D341Med (cell line): ENCODE measurements at regions not wholly inside any gene's neighbourhood (a gene's known extent, or its start where the extent isn't known, plus 50 kb on each side); places are given as distances from the start of the nearest gene placed in this dataset.
"Not testable (repeated sequence)": the region's sequence is repeated elsewhere in the genome, so short reads cannot be mapped to it uniquely, and the experiment has no call there.

Source experiments
- DNase-seq: peaks from one replicate; pipeline ENCODE4 v3.0.0; 2012; ENCODE audit warnings: low spot score

DNA sequence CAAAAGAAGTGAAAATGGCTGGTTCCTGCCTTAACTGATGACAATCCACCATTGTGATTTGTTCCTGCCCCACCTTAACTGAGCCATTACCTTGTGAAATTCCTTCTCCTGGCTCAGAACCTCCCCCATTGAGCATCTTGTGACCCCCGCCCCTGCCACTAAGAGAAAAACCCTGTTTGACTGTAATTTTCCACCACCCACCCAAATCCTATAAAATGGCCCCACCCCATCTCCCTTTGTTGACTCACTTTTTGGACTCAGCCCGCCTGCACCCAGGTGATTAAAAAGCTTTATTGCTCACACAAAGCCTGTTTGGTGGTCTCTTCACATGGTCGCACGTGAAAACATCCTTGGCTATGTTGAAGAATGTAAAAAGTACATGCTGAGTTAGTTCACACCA lies 197.6 kb upstream of the FBN2 start:
- DNase-seq = not testable (repeated sequence)

DNA sequence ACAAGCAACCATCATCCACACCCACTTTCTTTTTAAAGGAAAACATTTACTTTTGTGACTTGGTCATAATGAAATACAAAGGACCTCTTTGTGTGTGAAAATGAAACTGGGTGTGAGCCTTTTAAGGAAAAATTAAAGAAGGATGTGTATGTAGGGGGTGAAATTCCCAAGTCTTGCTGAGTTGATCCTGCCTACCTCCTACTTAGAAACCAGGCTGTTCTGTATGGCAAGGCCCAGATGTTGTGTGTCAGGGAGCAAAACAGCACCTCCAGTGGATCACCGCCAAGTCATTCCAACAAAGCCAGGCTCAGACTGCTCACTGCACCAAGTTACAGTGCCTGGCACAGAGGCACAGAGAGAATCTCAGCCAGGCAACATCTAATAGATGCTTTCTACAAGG lies 198.5 kb upstream of the FBN2 start:
- DNase-seq = no peak

DNA sequence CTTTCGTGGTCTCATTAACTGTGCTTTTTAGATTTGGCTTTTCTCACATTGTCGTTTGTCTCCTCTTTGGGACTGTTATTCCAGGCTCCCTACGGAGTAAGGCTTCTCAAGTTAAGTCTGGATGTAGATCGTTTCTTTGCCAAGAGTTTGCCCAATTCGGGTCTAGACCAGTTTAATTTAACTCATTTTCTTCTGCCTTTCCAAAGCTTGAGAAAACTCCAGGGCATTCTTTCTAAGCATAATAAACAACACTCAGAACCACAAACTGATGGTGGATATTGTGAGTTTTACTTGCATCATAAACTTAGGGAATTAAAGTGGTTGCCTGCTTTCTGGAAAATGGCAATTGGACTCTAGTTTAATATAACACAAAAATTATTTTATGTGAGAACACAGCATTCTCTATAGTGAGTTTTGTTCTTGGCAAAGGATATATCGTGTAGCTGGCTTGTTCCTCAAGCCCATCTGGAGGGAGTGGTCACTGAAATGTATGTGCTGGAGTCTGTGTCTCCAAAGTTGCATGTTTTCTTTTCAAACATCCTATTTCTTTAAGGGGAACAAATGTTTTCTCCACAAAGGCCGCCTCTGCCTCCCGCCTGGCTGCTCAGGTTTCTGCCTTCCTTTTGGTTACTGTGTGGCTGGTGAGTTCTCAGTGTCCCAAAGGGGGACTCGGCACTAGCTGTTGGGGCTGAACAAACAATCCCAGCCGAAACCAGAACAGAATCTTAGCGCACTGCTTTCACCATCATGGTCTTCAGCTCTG lies 211.3 kb upstream of the FBN2 start:
- DNase-seq = no peak

DNA sequence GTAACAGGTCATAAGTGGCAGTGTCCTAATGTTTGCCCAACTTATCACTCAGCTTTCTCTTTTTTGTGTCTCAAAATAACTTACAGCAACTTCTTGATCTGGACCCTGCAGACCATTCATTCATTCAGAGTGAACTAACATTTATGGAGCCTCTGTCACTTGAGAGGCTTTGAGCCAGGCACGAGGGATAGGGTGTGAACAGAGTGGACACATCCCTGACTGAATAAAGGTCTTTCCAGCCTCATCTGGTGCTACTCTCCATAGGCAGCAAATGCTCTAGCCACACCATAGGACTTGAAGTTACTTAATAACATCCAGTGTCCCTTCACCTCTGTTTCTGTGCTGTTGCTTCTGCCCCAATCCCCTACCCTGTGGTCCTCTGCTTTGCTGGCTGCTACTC lies 212.1 kb upstream of the FBN2 start:
- DNase-seq = no peak

DNA sequence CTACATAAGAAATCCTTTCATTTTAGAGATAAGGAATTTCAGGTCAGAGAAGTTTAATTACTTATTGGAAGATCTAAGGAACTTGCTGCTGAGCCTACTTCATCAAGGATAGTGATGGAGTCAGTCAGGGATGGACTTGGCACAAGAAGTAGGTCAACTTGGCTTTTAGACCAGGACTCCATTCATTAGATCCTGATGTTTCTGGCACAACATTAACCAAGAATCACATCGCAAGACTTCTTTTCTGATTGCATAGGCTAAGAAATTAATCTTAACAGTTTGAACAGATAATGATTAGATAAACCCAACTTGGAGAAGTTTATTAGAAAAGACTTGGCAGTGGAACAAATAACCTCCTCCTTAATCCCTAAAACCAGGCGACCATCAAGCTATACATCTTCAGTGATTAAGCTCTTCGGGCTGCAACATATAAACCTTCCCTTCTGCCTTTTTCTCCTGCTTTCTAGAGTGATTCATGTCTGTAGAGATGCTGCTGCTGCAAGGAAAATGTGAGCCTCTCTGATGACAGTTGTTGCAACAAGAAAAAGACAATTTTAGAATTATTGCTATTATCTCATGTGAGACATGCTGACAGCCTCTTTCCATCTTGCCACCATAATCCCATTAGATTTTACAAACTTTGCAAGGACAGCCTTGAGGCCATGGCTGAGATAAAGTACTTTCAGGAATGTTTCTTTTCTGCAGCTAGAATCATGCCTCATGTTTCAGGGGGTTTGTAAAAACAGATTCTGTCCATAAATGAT lies 207.9 kb upstream of the SLC27A6 start:
- no peak for DNase-seq

DNA sequence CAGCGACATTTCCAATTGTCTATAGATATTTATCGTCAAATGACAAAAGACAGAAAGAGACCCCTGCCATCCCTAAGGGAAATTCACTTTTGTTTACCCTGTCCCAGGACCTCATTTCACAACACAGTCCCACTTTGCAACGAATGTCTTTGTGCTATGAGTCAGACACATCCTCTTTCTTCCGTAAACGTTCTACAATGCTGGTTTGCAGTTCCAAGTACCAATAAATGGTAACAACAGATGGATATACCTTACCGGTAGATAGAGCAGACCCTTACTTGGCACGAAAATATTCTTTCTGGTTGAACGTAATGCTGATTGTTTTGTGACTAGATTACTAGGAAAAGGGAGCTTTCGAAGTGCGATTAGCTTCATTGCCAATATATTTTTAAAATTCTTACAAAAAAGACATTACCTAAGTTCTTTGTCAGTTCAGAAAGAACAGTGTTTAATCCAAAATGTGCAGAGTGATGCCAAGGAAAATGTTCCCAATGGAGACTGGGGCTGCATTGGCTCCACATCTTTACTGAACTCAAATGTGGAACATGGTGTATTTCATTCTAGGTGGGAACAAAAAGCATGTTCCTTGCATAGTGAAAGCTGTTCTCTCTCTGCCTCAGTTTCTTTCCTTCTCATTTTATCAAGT lies 202.5 kb upstream of the SLC27A6 start:
- no peak for DNase-seq

DNA sequence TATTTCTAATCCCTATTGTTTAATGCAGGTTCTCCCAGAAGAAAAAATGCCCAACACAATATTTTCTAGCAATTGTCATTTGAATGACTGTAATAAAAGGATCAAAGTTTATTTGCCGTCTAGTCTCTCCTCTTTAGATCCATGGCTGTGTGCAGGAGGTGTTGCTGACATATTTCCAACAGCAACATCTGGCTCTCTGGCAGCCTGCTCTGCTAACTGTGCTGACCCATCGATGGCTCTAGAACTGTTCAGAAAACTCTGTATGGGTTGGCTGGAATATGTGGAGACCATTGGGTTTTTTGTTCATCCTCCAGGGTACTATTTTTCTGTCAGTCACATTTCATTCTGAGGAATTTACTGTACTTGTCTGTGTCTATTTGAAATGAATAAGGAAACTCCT lies 202.0 kb upstream of the SLC27A6 start:
- DNase-seq = no peak

DNA sequence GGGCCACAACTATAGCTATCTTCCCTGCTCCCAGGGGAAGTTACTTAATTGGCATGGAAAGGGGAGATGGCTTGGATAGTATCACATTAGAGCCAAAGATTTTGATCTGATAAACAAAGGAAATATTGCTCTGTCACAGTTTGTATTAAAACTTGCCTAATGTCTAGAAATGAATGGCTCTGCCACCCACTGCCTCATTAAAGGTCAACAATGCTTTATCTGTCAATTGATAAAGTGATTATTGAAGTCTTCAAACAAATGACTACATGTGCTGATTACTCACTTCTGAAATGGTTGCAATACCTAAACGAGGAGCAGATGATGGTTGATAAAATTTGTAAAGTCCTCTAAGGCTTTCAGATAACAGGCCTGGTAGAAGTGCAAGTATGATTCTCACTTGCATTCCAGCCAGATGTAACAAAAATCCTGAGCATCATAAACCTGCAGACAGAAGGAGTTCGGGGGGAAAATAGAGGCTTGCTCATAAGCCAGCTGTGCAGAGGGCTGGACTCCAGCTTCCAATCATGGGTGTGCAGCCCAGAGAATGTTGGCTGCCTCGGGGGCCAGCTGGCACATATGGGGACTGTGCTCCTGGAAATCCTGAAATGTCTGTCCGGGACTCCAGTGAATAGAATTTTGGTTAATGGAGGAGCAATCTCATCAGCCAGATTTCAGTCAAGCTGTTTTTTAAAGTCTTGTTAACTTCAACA lies 200.5 kb upstream of the SLC27A6 start:
- DNase-seq = no peak

DNA sequence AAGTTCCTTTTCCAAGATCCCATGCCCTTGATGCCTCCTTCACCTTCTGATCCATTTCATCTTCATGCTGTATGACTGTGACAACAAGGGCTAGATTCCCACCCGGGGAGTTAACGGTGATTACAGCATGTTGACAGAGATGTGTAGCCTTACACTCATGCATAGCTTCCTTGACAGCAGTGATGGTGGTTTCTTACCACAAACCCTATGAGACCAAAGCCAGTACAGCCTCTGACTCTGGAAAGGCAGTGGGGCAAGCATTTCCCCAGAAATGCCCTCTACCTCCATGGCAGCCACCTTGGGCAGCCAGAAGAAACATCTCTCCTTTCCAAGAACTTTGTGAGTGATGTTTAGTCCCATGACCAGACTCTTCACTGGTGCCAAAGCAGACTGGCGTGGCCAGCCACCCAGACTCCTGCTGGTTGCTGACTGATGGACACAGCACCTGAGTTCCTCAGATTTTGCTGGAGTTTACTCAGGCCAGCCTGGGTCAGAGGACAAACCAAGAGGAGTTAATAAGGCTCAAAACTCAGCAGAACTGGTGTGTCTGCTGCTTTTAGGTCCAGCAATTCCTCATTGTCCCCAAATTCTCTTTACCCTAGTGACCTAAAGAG lies 199.7 kb upstream of the SLC27A6 start:
- no peak for DNase-seq

DNA sequence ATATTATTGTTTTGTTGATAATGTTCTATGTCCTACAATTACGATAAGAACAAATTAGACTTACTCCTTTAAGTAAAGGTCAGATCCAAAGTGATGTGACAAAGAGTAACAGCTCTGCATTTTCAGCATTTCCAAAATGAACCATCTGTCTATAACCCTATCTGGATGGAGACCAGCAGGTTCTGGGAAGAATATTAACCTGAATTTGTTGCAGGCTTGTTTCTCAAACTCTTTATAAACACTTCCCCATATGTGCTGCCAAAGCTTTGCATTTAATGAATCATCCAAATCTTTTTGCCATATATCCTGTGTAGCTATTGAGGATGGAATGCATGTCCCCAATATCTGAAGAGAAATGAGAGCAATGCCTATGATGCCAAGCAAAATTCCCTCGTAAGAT lies 198.9 kb upstream of the SLC27A6 start:
- no peak for DNase-seq

DNA sequence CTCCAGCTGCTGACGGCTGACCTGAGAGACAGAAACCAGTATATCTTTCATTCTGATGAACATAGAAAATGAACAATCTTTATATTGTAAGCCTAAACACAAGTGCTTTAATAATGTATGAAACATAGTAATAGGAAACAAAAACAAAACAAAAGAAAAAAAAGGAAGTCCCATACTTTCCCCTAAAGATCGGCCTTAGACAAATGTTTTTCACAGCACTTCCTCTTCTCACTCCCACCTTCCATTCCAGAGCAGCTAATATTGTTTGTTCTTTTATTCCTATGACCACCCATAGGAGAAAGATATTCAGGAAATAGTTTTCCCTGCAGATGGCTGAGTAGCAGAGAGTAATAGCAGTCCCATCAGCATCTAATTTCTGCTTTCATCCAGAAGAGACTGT lies 194.4 kb upstream of the SLC27A6 start:
- DNase-seq = no peak

DNA sequence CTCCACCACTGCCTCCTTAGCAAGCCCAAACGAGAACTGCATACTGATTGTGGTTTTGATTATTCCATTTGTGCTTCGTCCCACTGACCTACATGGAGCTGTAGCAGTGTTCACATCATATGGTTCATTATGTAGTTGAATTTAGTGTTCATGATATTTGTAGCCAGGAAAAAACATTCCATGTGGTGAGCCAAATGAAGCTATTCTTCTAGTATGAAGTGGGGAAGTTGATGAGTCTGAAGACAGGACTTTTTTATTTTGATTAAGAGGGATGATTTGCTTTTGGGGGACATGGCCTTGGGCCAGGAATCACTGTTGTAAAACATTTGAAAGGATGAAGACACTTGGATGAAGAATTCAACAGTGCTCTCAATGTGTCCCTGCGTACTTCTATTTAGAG lies 192.9 kb upstream of the SLC27A6 start:
- DNase-seq = no peak

DNA sequence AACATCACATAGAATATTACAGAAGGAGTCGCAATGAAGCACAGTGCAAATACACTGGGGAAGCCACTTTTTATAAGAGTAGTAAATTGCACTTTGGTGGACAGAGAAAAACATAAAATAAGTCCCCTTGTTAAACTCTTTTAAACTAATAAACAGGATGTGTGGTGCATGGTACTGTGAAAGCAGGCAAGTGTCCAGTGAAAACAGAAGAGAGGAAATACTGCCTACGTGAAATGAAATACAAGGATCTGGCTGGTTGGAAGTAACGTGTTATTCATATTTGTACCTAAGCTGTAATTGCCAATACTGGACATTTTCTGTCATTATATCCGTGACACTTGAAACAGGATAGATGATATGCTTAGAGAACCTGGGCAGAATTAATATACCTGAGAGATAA lies 191.9 kb upstream of the SLC27A6 start:
- DNase-seq = no peak

DNA sequence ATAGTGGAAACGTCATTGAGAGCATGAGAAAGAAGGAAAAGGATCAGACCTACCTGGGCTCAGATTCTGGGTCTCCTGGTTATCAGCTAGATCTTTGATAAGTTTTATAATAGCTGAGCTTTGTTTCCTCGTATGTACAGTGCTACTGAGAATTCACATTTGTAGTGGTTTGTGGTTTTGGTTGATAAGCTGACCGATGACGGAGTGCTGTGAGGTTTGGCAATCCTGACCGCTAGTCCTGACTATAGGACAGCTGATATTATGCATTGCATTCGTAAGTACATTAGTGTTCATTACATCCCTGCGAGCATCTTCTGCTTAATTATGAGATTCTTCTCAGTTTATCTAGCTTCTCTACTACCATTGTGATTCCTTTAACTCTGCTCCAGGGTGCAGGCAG lies 190.7 kb upstream of the SLC27A6 start:
- DNase-seq = no peak

DNA sequence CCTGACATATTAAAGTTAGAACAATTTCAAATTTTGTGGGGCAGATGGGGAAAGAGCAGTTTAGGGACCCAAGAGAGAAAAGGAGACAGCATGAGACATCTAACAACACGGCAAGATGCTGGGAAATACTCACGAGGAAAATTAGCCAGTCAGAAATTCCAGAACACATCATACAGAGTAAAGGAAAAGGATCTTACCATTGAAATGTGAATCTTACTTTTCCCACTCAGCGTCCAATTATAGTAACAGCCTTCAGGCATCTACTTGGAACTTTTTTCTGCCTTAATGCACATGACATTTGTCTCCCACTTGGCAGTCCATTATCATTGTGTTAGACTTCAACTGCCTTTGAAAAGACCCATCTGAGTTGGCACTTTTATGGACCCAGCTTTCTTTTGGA lies 189.7 kb upstream of the SLC27A6 start:
- DNase-seq = no peak

DNA sequence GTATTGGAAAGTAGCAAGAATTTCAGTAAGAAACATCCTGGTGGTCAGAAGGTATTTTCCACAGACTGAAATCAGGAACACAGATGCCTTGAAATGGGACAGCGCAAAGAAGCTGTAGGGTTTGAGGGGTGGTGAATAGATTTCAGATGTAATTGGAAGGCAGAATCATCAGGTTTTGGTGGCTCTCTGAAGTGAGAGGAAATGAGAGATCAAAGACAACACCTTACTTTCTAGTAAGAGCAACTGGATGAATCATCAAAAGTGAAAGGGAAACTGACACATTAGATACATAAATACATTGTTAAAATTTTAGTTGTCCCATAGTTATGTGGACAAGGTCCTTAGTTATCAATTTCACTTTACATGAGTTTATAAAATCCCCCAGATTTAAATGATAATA lies 188.2 kb upstream of the SLC27A6 start:
- DNase-seq = no peak

DNA sequence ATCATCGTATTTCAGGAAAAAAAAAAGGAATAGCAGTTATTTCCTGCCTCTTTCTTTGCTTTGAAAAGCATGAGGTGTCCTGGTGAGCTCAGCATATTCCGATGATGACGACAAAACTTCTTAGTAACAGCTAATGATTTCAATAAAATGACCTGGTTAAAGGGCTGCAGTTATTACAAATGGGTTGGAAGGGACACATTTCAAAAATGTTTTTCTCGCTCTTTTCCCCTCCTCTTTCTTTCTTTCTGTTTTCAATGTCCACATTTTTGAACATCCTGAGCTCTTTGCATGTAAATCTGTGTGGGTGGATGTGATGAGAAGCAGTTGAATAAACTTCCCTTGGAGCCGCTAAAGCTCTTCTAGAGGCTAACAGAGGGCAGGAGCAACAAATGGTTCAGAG lies 186.8 kb upstream of the SLC27A6 start:
- no peak for DNase-seq

DNA sequence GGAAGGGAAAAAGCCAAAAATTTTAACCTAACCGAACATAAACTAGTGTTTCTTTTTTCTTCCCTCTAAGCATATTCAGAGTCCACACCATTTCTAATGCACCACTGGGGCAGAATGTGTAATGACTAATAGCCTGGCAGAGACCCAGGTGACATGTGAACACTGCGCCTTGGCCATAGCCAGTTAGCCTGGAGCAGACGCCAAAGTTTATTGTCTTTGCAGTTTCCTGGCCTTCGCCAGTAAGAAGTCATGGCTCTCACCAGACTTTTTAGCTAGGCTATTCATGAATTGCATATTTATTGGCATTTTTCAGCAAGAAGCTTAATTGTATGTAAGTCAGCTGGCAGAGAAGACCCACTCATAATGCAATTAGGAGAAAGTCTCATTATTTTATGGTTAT lies 182.8 kb upstream of the SLC27A6 start:
- no peak for DNase-seq

DNA sequence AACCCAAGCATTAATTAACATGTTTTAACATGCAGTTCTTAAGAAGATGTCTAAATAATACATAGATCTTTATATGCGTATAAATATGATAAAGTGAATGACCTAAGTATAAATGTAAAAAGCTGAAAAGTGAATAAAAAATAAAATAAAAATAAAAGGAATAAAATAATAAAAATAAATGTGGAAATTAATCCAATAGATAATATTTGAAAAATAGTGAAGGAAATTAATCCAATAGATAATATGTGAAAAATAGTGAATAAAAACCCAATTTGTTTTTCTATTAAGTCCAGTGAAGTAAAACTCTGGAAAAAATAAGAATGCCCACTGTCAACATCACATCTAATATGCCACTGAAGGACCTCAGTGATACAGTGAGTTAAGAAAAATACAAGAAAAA lies 180.6 kb upstream of the SLC27A6 start:
- no peak for DNase-seq

DNA sequence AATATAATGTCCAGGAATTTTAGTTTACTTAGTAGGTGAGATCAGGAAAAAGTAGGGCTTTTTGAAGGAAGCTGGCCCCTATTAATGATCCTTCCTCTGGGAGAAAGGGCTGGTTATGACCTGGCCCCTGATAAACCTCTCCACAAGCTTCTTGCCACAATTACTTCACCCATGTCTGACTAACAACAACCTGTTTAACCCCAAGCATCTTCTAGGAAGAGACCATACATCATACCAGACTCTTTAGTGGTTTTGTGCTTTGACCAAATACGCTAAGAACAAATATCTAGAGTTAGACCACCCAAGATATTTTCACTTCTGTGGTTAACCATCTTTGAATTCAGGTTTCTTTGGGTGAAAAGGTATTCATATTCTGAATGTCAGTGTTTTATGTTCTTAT lies 174.0 kb upstream of the SLC27A6 start:
- DNase-seq = no peak

DNA sequence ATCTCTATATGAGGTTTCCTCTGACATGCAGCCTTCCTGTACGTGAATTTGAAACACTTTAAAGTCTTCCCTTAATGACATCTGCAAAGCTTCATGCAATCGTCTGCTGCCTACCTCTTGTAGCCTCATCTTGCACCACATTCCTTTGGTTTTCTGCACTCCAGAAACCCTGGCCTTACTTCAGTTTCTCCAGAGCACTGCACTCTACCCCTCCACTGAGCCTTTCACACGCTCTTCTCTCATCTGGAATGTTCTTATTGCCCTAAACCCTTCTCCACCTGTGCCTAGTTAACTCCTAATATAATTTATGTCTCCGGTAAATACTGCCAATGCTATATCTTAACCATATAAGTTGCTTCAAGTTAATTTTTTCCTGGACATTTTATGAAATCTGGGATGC lies 168.8 kb upstream of the SLC27A6 start:
- DNase-seq = no peak

DNA sequence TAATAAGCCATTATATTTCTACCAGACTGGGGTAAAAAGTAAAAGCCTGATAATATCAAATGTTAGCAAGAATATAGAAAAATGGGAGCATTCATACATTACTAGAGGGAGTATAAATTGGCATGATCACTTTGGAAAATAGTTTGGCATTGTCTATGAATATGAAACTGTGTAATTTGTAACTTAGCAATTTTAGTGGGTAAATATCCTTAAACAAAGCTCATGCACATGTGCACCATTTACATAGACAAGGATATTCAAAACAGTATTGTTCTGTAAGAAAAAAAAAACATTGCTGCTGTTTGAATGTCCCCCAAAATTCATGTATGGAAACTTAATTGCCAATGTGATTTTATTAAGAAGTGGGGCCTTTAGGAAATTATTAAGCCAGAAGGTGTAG lies 166.4 kb upstream of the SLC27A6 start:
- no peak for DNase-seq
